C4-2B (cell line): ENCODE measurements at regions not wholly inside any gene's neighbourhood (a gene's known extent, or its start where the extent isn't known, plus 50 kb on each side); places are given as distances from the start of the nearest gene placed in this dataset.

ENCODE experiments used
- H3K27ac ChIP-seq: fragments of 450-650 bp; 2 replicates; pipeline ENCODE4 v1.5.1; 2017
- ZFX ChIP-seq: fragments of 450-650 bp; IDR thresholded peaks from 2 replicates; pipeline ENCODE4 v1.6.1; 2017
- TF ChIP-seq, protein P1 (sequence below): fragments of 450-650 bp; conservative IDR thresholded peaks from 2 replicates; pipeline ENCODE4 v1.5.1; 2017; ENCODE audit warnings: mild to moderate bottlenecking

DNA sequence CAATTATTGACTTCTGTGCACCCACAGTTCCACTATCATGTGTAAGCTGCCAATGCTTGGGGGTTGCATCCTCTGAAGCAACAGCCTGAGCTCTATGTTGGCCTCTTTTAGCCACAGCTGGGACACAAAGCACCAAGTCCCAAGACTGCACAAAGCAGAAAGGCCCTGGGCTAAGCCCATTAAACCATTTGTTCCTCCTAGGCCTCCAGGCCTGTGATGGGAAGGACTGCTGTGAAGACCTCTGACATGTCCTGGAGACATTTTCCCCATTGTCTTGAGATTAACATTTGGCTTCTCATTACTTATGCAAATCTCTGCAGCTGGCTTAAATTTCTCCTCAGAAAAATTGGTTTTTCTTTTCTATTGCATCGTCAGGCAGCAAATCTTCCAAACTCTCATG is 123.7 kb upstream of the DEPDC1 start:
- TF ChIP-seq ZFX = no peak
- TF ChIP-seq, protein P1, sequence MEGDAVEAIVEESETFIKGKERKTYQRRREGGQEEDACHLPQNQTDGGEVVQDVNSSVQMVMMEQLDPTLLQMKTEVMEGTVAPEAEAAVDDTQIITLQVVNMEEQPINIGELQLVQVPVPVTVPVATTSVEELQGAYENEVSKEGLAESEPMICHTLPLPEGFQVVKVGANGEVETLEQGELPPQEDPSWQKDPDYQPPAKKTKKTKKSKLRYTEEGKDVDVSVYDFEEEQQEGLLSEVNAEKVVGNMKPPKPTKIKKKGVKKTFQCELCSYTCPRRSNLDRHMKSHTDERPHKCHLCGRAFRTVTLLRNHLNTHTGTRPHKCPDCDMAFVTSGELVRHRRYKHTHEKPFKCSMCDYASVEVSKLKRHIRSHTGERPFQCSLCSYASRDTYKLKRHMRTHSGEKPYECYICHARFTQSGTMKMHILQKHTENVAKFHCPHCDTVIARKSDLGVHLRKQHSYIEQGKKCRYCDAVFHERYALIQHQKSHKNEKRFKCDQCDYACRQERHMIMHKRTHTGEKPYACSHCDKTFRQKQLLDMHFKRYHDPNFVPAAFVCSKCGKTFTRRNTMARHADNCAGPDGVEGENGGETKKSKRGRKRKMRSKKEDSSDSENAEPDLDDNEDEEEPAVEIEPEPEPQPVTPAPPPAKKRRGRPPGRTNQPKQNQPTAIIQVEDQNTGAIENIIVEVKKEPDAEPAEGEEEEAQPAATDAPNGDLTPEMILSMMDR = no peak
- no peak overlapping the region for H3K27ac ChIP-seq

DNA sequence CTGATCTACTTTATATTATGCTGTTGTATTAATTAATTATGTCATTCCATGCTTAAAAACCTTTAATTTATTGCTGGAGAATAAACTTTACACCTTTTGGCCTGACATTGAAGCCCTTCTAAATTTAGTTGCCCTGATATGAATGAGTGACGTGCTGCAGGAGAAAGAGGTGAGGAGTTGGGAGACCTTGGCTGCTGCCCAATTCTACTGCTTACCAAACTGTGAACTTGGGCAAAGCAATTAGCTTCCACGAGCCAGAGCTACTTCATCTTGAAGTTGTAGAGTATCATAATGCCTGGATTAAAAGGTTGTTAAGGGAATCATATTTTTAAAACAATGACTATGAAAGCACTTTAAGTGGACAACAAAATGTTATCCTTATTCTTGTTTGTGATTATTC is 126.8 kb upstream of the DEPDC1 start:
- H3K27ac ChIP-seq = no peak overlapping the region
- TF ChIP-seq ZFX = no peak
- TF ChIP-seq, protein P1 = no peak

DNA sequence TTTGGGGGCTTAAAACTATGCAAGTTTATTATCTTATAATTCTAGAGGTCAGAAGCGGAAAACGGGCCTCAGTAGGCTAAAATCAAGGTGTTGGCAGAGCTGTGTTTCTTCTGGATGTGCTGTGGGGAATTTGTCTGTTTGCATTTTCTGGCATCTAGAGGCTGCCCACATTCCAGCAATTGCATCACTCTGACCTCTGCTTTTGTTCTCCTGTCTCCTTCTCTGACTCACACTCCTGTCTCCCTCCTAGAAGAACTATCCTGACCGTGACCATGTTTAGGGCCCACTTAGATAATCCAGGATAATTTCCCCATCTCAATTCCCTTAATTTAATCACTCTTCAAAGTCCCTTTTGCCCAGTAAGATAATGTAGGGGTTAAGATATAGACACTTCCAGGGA is 127.4 kb upstream of the DEPDC1 start:
- no peak overlapping the region for H3K27ac ChIP-seq
- TF ChIP-seq, protein P1 = no peak
- TF ChIP-seq ZFX = no peak

DNA sequence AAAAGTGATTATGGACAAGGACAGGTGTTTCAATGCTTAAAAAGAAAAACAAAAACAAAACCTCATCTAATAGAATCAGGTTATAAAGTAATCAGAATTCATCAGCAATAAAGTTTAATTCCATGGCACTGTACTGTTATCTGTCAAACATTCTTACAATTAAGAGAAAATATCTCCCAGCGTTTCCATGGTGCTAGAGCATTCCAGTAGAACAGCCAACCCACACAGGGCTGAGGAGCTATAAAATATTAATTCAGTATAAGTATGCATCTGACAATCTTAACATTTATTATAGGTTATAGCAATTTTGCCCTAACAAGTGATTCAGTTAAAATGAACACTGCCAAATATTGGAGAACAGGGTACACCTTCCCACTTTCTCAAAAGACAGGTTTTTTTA is 128.7 kb upstream of the DEPDC1 start:
- H3K27ac ChIP-seq = no peak overlapping the region
- TF ChIP-seq, protein P1 = no peak
- no peak for TF ChIP-seq ZFX

DNA sequence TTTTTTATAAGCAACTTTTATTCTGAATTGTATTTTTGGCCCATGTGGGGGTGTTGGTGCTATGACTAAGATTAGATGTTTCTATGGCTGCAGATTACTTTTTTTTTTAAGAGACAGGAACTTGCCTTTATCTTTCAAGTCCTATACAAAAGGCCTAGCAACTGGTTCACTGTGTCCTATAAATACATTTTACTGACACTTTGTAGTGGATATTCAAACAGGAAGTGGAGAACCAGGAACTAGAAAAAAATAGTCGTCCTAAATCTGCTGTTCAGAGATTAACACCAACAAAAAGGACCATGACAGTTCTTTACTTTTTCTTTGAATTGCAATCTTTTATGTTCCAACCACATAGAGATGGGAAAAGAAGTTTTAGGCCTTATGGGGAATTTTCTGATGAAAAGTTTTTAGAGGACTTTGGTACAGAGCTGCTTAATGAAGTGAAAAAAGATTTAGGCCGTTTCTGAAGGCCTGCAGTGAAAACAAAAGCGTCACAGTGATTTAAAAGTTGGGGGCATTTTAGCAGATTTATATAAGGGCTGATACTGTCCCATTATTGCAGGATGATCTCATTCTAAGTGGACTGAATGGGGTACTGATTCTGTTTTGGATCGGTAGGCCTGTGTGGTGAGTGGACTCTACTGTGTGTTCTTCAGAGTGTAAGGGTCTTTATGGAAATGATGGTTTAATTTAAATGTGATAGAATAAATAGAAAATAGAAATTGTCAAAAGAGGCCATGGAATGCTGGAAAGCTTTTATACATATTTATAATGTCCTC is 136.4 kb upstream of the DEPDC1 start:
- TF ChIP-seq ZFX = no peak
- TF ChIP-seq, protein P1 = no peak
- H3K27ac ChIP-seq = no peak overlapping the region

DNA sequence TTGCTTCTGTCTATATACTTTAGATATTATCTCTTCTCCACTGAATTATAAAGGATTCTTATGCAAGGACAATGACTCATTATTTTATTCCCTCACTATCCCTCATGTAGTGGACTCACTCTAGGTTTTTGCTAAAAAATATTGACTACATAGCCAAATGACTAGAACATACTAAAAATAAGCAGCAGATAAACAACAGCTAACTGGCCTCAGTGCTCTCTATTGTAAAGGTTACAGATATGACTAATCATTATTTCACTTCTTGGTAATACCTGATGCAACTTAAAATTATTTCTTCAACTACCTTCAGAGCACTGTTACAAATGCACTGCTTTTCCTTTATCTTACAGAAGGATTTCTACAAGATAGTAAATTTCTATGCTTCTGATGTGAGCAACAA is 147.6 kb upstream of the DEPDC1 start:
- TF ChIP-seq, protein P1 = no peak
- no peak for TF ChIP-seq ZFX
- H3K27ac ChIP-seq = no peak overlapping the region

DNA sequence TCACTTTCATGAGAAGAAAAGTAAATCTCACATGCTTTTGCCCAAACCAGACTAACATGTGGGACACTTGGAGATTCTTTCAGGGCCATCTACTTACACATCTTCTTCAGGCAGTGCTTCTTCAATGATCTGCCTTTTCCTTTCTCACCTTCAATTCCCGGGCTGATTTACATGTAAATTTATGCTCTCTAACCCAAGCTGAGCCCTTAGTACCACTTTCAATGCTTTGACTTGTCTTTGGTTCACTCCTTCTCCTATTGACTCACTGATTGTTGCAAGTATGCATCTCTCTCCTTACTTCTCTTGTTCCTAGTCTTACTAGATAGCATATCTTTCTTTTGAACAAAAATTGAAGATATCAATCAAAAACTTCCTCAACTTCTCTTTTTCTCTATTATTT is 154.2 kb upstream of the DEPDC1 start:
- no peak overlapping the region for H3K27ac ChIP-seq
- TF ChIP-seq, protein P1 = no peak
